HEK293 (cell line): ENCODE measurements at regions not wholly inside any gene's neighbourhood (a gene's known extent, or its start where the extent isn't known, plus 50 kb on each side); places are given as distances from the start of the nearest gene placed in this dataset.

Source experiments
- CTCF ChIA-PET: fragments of 350-600 bp; formaldehyde crosslinking; extraction: SDS; loops from one replicate; lab custom pipeline; 2021; ENCODE audit warnings: antibody characterized with exemption; lab: Yijun Ruan, JAX
- POLR2A ChIA-PET: fragments of 300-600 bp; formaldehyde crosslinking; extraction: SDS; loops from one replicate; lab custom pipeline; 2020; ENCODE audit warnings: antibody characterized with exemption, inconsistent platforms; lab: Yijun Ruan, JAX
- H3K27ac ChIP-seq: fragments of 200-500 bp; sonication (Bioruptor generic); 2 replicates; pipeline ENCODE4 v1.5.1; 2014; ENCODE audit warnings: low read depth, low read length, control low read depth, inconsistent platforms; ENCODE audit errors: extremely low read depth
- H3K36me3 ChIP-seq, 2 experiments: fragments of 200-500 bp in 1 of 2; sonication (Bioruptor generic) in 1 of 2; 1 replicate in 1 of 2; 2 replicates in 1 of 2; pipeline ENCODE4 v1.5.1; 2014 to 2017; ENCODE audit warnings: inconsistent platforms in 2 of 2, low read length in 2 of 2; ENCODE audit not compliant: control insufficient read depth in 2 of 2, insufficient read depth in 1 of 2
- H3K4me1 ChIP-seq: fragments of 200-500 bp; sonication (Bioruptor generic); 2 replicates; pipeline ENCODE4 v1.5.1; 2014; ENCODE audit warnings: mild to moderate bottlenecking, low read length, inconsistent platforms; ENCODE audit not compliant: control insufficient read depth, insufficient read depth
- H3K4me3 ChIP-seq: 2 replicates; pipeline ENCODE4 v1.5.1; 2011; ENCODE audit warnings: low read depth, mild to moderate bottlenecking, control low read depth, low read length, moderate library complexity
- H3K9me3 ChIP-seq: fragments of 200-500 bp; sonication (Bioruptor generic); 2 replicates; pipeline ENCODE4 v1.5.1; 2014; ENCODE audit warnings: low read depth, low read length, inconsistent platforms; ENCODE audit not compliant: control insufficient read depth, insufficient read depth
- FEZF1 ChIP-seq: fragments of 450-650 bp; formaldehyde crosslinking; IDR thresholded peaks from 2 replicates; pipeline ENCODE4 v1.5.1; 2016; ENCODE audit warnings: missing biosample characterization, missing genetic modification characterization
- KLF1 ChIP-seq: fragments of 450-650 bp; formaldehyde crosslinking; IDR thresholded peaks from 2 replicates; pipeline ENCODE4 v1.5.1; 2016; ENCODE audit warnings: missing biosample characterization, missing genetic modification characterization
- RBAK ChIP-seq: fragments of 450-650 bp; formaldehyde crosslinking; IDR thresholded peaks from 2 replicates; pipeline ENCODE4 v1.5.1; 2016; ENCODE audit warnings: missing biosample characterization, missing genetic modification characterization
- SALL2 ChIP-seq: fragments of 450-650 bp; formaldehyde crosslinking; IDR thresholded peaks from 2 replicates; pipeline ENCODE4 v1.5.0; 2017; ENCODE audit warnings: missing biosample characterization, mild to moderate bottlenecking, missing genetic modification characterization, borderline replicate concordance
- SP3 ChIP-seq: fragments of 450-650 bp; formaldehyde crosslinking; IDR thresholded peaks from 2 replicates; pipeline ENCODE4 v1.5.1; 2016; ENCODE audit warnings: missing biosample characterization, missing genetic modification characterization
- SP7 ChIP-seq: fragments of 450-650 bp; formaldehyde crosslinking; IDR thresholded peaks from 2 replicates; pipeline ENCODE4 v1.5.1; 2016; ENCODE audit warnings: missing biosample characterization, missing genetic modification characterization
- ZFP37 ChIP-seq: fragments of 450-650 bp; formaldehyde crosslinking; IDR thresholded peaks from 2 replicates; pipeline ENCODE4 v1.5.1; 2016; ENCODE audit warnings: missing biosample characterization, missing genetic modification characterization
- ZNF184 ChIP-seq: fragments of 450-650 bp; IDR thresholded peaks from 2 replicates; pipeline ENCODE4 v1.5.1; 2018; ENCODE audit warnings: missing biosample characterization, mild to moderate bottlenecking, missing genetic modification characterization
- ZNF202 ChIP-seq: fragments of 450-650 bp; formaldehyde crosslinking; IDR thresholded peaks from 2 replicates; pipeline ENCODE4 v1.5.1; 2016; ENCODE audit warnings: missing biosample characterization, missing genetic modification characterization, borderline replicate concordance
- ZNF214 ChIP-seq: fragments of 450-650 bp; formaldehyde crosslinking; IDR thresholded peaks from 2 replicates; pipeline ENCODE4 v1.5.1; 2017; ENCODE audit warnings: missing biosample characterization, mild to moderate bottlenecking, missing genetic modification characterization, borderline replicate concordance
- ZNF23 ChIP-seq: fragments of 450-650 bp; formaldehyde crosslinking; IDR thresholded peaks from 2 replicates; pipeline ENCODE4 v1.5.1; 2016; ENCODE audit warnings: missing biosample characterization, missing genetic modification characterization, borderline replicate concordance
- ZNF274 ChIP-seq, 2 experiments: fragments of 200-500 bp in 1 of 2; fragments of 450-650 bp in 1 of 2; sonication (Bioruptor generic) in 1 of 2; formaldehyde crosslinking in 1 of 2; IDR thresholded peaks; 2 replicates each; pipeline versions ENCODE4 v1.5.1 to v1.6.1; 2014 to 2016; ENCODE audit warnings: borderline replicate concordance in 1 of 2, inconsistent platforms in 1 of 2, low read length in 1 of 2, missing biosample characterization in 1 of 2, missing genetic modification characterization in 1 of 2
- ZNF596 ChIP-seq: fragments of 450-650 bp; IDR thresholded peaks from 2 replicates; pipeline ENCODE4 v1.5.0; 2018; ENCODE audit warnings: missing biosample characterization, mild to moderate bottlenecking, missing genetic modification characterization, moderate library complexity
- ZNF600 ChIP-seq: fragments of 450-650 bp; formaldehyde crosslinking; IDR thresholded peaks from 2 replicates; pipeline ENCODE4 v1.5.1; 2016; ENCODE audit warnings: missing biosample characterization, missing genetic modification characterization
- ZNF791 ChIP-seq: fragments of 450-650 bp; formaldehyde crosslinking; IDR thresholded peaks from 2 replicates; pipeline ENCODE4 v1.5.1; 2016; ENCODE audit warnings: missing biosample characterization, missing genetic modification characterization
- ZSCAN16 ChIP-seq: fragments of 450-650 bp; formaldehyde crosslinking; IDR thresholded peaks from 2 replicates; pipeline ENCODE4 v1.5.1; 2016; ENCODE audit warnings: missing biosample characterization, missing genetic modification characterization
- TF ChIP-seq, protein P1 (sequence below): fragments of 450-650 bp; formaldehyde crosslinking; IDR thresholded peaks from 2 replicates; pipeline ENCODE4 v1.5.1; 2016; ENCODE audit warnings: missing biosample characterization, missing genetic modification characterization
- TF ChIP-seq, protein P2 (sequence below): fragments of 450-650 bp; formaldehyde crosslinking; IDR thresholded peaks from 2 replicates; pipeline ENCODE4 v1.5.1; 2016; ENCODE audit warnings: missing biosample characterization, missing genetic modification characterization, borderline replicate concordance
- TF ChIP-seq, protein P3 (sequence below): fragments of 450-650 bp; formaldehyde crosslinking; IDR thresholded peaks from 2 replicates; pipeline ENCODE4 v1.5.1; 2016; ENCODE audit warnings: missing biosample characterization, missing genetic modification characterization
- TF ChIP-seq, protein P4 (sequence below): fragments of 450-650 bp; formaldehyde crosslinking; IDR thresholded peaks from 2 replicates; pipeline ENCODE4 v1.5.1; 2016; ENCODE audit warnings: missing biosample characterization, missing genetic modification characterization
- TF ChIP-seq, protein P5 (sequence below): fragments of 450-650 bp; formaldehyde crosslinking; IDR thresholded peaks from 2 replicates; pipeline ENCODE4 v1.5.1; 2016; ENCODE audit warnings: missing biosample characterization, missing genetic modification characterization

DNA sequence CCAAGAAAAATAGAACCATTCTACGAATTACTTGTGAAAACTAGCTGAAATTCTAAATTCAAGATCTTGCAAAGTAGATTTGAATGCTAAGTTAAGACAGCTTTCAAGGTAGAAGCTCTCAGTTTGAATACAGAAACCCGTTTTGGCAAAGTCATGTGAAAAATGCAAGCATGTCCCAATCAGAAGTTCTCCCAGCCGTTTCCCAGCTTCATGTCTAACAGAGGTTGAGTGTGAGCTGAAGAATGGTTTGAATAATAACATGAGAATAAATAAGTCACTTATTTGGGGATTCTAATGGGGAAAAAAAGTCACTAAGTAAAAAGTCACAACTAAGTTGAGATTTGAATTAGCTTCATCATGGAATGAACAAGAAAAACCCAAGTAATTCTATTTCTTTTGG, 152.5 kb upstream of the MAP3K1 start (continued):
- TF ChIP-seq ZNF596 (tag by site-specific recombination) = no peak
- TF ChIP-seq ZNF184 (tag by site-specific recombination) = no peak
- no peak for TF ChIP-seq ZSCAN16 (tag by site-specific recombination)
- TF ChIP-seq SALL2 = no peak
- TF ChIP-seq ZNF791 (tag by site-specific recombination) = no peak

DNA sequence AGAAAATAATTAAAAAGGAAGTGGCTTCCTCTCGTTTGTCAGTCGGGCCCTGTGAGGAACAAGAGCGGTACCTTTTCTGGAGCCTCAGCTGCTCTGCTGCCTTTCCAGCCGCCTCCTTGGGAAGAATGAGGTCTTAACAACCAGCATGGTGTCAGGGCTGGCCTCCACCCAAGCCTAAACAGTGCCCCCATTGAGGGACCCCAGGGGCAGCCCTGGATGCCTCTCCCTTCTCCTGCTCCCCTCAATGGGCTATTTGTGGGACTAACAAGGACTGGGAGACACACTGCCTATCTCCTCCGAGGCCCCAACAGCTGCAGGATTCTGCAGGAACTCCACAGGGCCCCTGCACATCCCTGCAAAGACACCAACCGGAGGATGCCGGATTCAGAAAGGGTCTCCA, 155.4 kb upstream of the MAP3K1 start:
- H3K9me3 ChIP-seq = no peaks in the 10 kb centered on the region
- H3K4me1 ChIP-seq = no peaks in the 10 kb centered on the region
- H3K27ac ChIP-seq = no peak overlapping the region
- POLR2A ChIA-PET = interaction anchor here (0.5 kb wide), 1 partner anchor 24 kb away, joined by 3 read pairs; no protein-coding TSS in a partner anchor
- H3K4me3 ChIP-seq = no peak overlapping the region
- no peak for TF ChIP-seq ZNF274 (IDR thresholded peaks at IDR 0.05; ENCODE audit: low read length)
- no peak for TF ChIP-seq ZNF274 (tag by site-specific recombination; IDR thresholded peaks at IDR 0.05; ENCODE audit: borderline replicate concordance)
- no peak for TF ChIP-seq SP3 (tag by site-specific recombination)
- TF ChIP-seq, protein P1, sequence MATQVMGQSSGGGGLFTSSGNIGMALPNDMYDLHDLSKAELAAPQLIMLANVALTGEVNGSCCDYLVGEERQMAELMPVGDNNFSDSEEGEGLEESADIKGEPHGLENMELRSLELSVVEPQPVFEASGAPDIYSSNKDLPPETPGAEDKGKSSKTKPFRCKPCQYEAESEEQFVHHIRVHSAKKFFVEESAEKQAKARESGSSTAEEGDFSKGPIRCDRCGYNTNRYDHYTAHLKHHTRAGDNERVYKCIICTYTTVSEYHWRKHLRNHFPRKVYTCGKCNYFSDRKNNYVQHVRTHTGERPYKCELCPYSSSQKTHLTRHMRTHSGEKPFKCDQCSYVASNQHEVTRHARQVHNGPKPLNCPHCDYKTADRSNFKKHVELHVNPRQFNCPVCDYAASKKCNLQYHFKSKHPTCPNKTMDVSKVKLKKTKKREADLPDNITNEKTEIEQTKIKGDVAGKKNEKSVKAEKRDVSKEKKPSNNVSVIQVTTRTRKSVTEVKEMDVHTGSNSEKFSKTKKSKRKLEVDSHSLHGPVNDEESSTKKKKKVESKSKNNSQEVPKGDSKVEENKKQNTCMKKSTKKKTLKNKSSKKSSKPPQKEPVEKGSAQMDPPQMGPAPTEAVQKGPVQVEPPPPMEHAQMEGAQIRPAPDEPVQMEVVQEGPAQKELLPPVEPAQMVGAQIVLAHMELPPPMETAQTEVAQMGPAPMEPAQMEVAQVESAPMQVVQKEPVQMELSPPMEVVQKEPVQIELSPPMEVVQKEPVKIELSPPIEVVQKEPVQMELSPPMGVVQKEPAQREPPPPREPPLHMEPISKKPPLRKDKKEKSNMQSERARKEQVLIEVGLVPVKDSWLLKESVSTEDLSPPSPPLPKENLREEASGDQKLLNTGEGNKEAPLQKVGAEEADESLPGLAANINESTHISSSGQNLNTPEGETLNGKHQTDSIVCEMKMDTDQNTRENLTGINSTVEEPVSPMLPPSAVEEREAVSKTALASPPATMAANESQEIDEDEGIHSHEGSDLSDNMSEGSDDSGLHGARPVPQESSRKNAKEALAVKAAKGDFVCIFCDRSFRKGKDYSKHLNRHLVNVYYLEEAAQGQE (tag by site-specific recombination) = no peak
- no peak for TF ChIP-seq ZNF202 (tag by site-specific recombination)
- TF ChIP-seq ZFP37 (tag by site-specific recombination) = no peak
- TF ChIP-seq FEZF1 (tag by site-specific recombination) = no peak
- H3K36me3 ChIP-seq = no peaks in the 10 kb centered on the region
- CTCF ChIA-PET = no interaction called here

DNA sequence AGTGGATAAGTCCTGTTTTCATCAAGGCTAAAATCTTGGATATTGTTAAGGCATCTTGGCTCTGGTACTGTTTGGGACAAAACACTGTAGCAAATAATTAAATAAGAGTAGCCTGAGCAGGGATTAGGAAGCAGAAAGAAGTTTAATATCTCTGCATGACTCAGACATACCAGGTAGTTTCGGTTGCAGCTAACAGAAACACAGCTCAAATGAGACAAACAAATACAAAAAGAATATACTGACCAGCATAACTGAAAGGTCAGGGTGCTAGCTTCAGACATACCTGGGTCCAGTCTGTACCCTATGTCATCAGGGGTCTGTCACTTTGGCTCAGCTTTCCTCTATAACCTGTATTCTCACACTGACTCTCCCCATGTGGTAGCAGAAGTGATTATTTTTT, 156.4 kb upstream of the MAP3K1 start:
- ChIA-PET CTCF (interaction anchor here (0.7 kb wide), 1 partner anchor 115 kb away, joined by 3 read pairs; no protein-coding TSS in a partner anchor), POLR2A (no interaction called here)
- H3K4me3 ChIP-seq = no peak overlapping the region
- no peaks in the 10 kb centered on the region for H3K4me1 ChIP-seq
- no peak overlapping the region for H3K27ac ChIP-seq
- no peaks in the 10 kb centered on the region for H3K36me3 ChIP-seq
- H3K9me3 ChIP-seq = no peaks in the 10 kb centered on the region
- TF ChIP-seq ZNF214 (tag by site-specific recombination) = no peak
- TF ChIP-seq, protein P2, sequence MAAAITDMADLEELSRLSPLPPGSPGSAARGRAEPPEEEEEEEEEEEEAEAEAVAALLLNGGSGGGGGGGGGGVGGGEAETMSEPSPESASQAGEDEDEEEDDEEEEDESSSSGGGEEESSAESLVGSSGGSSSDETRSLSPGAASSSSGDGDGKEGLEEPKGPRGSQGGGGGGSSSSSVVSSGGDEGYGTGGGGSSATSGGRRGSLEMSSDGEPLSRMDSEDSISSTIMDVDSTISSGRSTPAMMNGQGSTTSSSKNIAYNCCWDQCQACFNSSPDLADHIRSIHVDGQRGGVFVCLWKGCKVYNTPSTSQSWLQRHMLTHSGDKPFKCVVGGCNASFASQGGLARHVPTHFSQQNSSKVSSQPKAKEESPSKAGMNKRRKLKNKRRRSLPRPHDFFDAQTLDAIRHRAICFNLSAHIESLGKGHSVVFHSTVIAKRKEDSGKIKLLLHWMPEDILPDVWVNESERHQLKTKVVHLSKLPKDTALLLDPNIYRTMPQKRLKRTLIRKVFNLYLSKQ = no peak
- TF ChIP-seq, protein P3, sequence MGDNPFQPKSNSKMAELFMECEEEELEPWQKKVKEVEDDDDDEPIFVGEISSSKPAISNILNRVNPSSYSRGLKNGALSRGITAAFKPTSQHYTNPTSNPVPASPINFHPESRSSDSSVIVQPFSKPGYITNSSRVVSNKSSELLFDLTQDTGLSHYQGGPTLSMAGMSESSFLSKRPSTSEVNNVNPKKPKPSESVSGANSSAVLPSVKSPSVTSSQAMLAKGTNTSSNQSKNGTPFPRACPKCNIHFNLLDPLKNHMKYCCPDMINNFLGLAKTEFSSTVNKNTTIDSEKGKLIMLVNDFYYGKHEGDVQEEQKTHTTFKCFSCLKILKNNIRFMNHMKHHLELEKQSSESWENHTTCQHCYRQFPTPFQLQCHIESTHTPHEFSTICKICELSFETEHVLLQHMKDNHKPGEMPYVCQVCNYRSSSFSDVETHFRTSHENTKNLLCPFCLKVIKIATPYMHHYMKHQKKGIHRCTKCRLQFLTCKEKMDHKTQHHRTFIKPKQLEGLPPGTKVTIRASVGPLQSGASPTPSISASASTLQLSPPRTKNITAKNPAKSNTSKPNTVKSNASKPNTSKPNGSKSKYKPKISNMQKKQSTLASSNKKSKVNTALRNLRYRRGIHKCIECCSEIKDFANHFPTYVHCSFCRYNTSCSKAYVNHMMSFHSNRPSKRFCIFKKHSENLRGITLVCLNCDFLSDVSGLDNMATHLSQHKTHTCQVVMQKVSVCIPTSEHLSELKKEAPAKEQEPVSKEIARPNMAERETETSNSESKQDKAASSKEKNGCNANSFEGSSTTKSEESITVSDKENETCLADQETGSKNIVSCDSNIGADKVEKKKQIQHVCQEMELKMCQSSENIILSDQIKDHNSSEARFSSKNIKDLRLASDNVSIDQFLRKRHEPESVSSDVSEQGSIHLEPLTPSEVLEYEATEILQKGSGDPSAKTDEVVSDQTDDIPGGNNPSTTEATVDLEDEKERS (tag by site-specific recombination) = no peak
- TF ChIP-seq, protein P4, sequence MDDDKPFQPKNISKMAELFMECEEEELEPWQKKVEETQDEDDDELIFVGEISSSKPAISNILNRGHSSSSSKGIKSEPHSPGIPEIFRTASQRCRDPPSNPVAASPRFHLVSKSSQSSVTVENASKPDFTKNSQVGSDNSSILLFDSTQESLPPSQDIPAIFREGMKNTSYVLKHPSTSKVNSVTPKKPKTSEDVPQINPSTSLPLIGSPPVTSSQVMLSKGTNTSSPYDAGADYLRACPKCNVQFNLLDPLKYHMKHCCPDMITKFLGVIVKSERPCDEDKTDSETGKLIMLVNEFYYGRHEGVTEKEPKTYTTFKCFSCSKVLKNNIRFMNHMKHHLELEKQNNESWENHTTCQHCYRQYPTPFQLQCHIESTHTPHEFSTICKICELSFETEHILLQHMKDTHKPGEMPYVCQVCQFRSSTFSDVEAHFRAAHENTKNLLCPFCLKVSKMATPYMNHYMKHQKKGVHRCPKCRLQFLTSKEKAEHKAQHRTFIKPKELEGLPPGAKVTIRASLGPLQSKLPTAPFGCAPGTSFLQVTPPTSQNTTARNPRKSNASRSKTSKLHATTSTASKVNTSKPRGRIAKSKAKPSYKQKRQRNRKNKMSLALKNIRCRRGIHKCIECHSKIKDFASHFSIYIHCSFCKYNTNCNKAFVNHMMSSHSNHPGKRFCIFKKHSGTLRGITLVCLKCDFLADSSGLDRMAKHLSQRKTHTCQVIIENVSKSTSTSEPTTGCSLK (tag by site-specific recombination) = no peak
- no peak for TF ChIP-seq KLF1 (tag by site-specific recombination)
- TF ChIP-seq SP7 (tag by site-specific recombination) = no peak
- TF ChIP-seq ZNF600 (tag by site-specific recombination) = no peak
- TF ChIP-seq, protein P5, sequence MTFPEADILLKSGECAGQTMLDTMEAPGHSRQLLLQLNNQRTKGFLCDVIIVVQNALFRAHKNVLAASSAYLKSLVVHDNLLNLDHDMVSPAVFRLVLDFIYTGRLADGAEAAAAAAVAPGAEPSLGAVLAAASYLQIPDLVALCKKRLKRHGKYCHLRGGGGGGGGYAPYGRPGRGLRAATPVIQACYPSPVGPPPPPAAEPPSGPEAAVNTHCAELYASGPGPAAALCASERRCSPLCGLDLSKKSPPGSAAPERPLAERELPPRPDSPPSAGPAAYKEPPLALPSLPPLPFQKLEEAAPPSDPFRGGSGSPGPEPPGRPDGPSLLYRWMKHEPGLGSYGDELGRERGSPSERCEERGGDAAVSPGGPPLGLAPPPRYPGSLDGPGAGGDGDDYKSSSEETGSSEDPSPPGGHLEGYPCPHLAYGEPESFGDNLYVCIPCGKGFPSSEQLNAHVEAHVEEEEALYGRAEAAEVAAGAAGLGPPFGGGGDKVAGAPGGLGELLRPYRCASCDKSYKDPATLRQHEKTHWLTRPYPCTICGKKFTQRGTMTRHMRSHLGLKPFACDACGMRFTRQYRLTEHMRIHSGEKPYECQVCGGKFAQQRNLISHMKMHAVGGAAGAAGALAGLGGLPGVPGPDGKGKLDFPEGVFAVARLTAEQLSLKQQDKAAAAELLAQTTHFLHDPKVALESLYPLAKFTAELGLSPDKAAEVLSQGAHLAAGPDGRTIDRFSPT = no peak
- TF ChIP-seq ZNF23 (tag by site-specific recombination) = no peak
- TF ChIP-seq RBAK (tag by site-specific recombination) = no peak
